ENCODE measurements at regions not wholly inside any gene's neighbourhood (a gene's known extent, or its start where the extent isn't known, plus 50 kb on each side); places are given as distances from the start of the nearest gene placed in this dataset.

DNA sequence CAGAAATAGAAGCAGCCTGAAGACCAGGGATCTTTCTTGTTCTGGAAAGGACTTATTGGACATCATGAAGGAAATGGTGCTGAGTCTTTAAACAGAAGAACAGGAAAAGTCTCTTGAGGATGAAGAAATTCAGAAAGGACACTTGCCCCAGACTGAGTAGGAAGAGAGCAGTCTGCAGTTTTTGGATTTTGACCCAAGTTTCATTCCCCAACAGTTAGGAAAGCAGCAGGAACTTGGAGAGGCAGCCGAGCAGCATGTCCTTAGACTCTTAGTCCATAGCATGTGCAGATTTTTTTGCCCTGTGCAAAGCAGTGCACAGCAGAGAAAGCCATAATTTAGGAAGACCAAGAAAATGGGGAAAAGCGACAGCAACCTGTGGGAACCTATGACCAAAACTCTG is 927.2 kb upstream of the AUTS2 start:
- Histone ChIP-seq H3K27me3 (ENCODE audit: control insufficient read depth, insufficient read depth, low read length) (no peaks in the 10 kb centered on the region), H2BK20ac (ENCODE audit: low read depth, low read length) (no peak overlapping the region), H3K36me3 (ENCODE audit: control insufficient read depth, insufficient read depth, low read length) (no peaks in the 10 kb centered on the region), H4K8ac (ENCODE audit: low read depth in 2 of 2, low read length in 2 of 2) (no peak overlapping the region), H2BK15ac (ENCODE audit: low read depth, low read length) (no peak overlapping the region), H2BK5ac (ENCODE audit: low read depth, low read length, poor library complexity, severe bottlenecking) (no peak overlapping the region), H3K14ac (replicated peaks; ENCODE audit: low read depth, low read length) (no peak overlapping the region), H3K4me3 (ENCODE audit: insufficient read depth, low read depth, low read length) (no peak overlapping the region), H2AK5ac (ENCODE audit: low read depth, low read length) (no peak overlapping the region), H3K4me1 (ENCODE audit: control insufficient read depth, insufficient read depth, low read length) (no peaks in the 10 kb centered on the region), H2AFZ (replicated peaks; ENCODE audit: low read length, poor library complexity) (no peak overlapping the region), H3K9me1 (ENCODE audit: insufficient read depth, low read length) (no peaks in the 10 kb centered on the region), H3K4me2 (ENCODE audit: low read depth, low read length) (no peak overlapping the region), H4K20me1 (ENCODE audit: insufficient read depth, low read length) (no peaks in the 10 kb centered on the region), H2BK120ac (ENCODE audit: low read depth, low read length) (no peak overlapping the region), H3K9me3 (ENCODE audit: control insufficient read depth, insufficient read depth, low read length) (peaks cover 3% of the 10 kb centered on the region; the same call in 1 of the 2 replicates), H3K23ac (ENCODE audit: low read depth, low read length) (no peak overlapping the region), H3K4ac (ENCODE audit: low read depth, low read length) (no peak overlapping the region), H3K27ac (ENCODE audit: insufficient read depth, low read length) (no peak overlapping the region), H3K56ac (ENCODE audit: extremely low read depth, insufficient read depth, low read length) (no peak overlapping the region), H4K91ac (ENCODE audit: insufficient read depth, low read depth, low read length) (no peak overlapping the region), H3K9ac (ENCODE audit: low read depth, low read length) (no peak overlapping the region), H4K5ac (ENCODE audit: low read depth, low read length) (no peak overlapping the region), H3K18ac (ENCODE audit: low read depth, low read length) (no peak overlapping the region), H3K79me1 (ENCODE audit: low read depth in 1 of 2, low read length in 2 of 2) (no peaks in the 10 kb centered on the region), H2AK9ac (replicated peaks; ENCODE audit: low read depth, low read length, poor library complexity) (no peak overlapping the region)
- POLR2A ChIA-PET (ENCODE audit: unreplicated experiment), result no interaction called here
- intact Hi-C loops (cut with micrococcal nuclease), result no loop called here
- in situ Hi-C loops (cut with MboI; ENCODE audit: low sequenced_read_pairs), result no loop called here
- DNase-seq, result no peak
- no TSS peak for BruUV-seq (replicated peaks)
- dilution Hi-C loops (cut with HindIII; ENCODE audit: low sequenced_read_pairs, unreplicated experiment), result no loop called here
- CTCF ChIA-PET, result no interaction called here
- TF ChIP-seq RAD21 (IDR thresholded peaks at IDR 0.05; ENCODE audit: low read length) (no peak), RFX5 (IDR thresholded peaks at IDR 0.05; ENCODE audit: low read depth, low read length) (no peak), BHLHE40 (IDR thresholded peaks at IDR 0.05; ENCODE audit: low read depth, low read length) (no peak), MXI1 (IDR thresholded peaks at IDR 0.05; ENCODE audit: borderline replicate concordance, low read depth, low read length) (no peak), NFE2L2 (IDR thresholded peaks at IDR 0.05; ENCODE audit: low read depth, low read length) (no peak), RCOR1 (IDR thresholded peaks at IDR 0.05; ENCODE audit: insufficient replicate concordance, low read length) (no peak), MAFK (IDR thresholded peaks at IDR 0.05; ENCODE audit: low read depth, low read length) (no peak), FOS (IDR thresholded peaks at IDR 0.05; ENCODE audit: low read depth, low read length) (no peak), POLR2A (IDR thresholded peaks at IDR 0.05; ENCODE audit: low read depth, low read length) (no peak), MAZ (IDR thresholded peaks at IDR 0.05; ENCODE audit: borderline replicate concordance, low read depth, low read length) (no peak), CEBPB (IDR thresholded peaks at IDR 0.05; ENCODE audit: low read depth, low read length) (no peak), CHD1 (IDR thresholded peaks at IDR 0.05; ENCODE audit: low read depth, low read length) (no peak), SMC3 (IDR thresholded peaks at IDR 0.05; ENCODE audit: low read depth, low read length) (no peak)
- TF ChIP-seq, protein P1, sequence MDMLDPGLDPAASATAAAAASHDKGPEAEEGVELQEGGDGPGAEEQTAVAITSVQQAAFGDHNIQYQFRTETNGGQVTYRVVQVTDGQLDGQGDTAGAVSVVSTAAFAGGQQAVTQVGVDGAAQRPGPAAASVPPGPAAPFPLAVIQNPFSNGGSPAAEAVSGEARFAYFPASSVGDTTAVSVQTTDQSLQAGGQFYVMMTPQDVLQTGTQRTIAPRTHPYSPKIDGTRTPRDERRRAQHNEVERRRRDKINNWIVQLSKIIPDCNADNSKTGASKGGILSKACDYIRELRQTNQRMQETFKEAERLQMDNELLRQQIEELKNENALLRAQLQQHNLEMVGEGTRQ (IDR thresholded peaks at IDR 0.05; ENCODE audit: low read depth, low read length), result no peak
- TF ChIP-seq, protein P2, sequence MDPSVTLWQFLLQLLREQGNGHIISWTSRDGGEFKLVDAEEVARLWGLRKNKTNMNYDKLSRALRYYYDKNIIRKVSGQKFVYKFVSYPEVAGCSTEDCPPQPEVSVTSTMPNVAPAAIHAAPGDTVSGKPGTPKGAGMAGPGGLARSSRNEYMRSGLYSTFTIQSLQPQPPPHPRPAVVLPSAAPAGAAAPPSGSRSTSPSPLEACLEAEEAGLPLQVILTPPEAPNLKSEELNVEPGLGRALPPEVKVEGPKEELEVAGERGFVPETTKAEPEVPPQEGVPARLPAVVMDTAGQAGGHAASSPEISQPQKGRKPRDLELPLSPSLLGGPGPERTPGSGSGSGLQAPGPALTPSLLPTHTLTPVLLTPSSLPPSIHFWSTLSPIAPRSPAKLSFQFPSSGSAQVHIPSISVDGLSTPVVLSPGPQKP (IDR thresholded peaks at IDR 0.05; ENCODE audit: borderline replicate concordance, low read depth, low read length), result no peak
- TF ChIP-seq, protein P3, sequence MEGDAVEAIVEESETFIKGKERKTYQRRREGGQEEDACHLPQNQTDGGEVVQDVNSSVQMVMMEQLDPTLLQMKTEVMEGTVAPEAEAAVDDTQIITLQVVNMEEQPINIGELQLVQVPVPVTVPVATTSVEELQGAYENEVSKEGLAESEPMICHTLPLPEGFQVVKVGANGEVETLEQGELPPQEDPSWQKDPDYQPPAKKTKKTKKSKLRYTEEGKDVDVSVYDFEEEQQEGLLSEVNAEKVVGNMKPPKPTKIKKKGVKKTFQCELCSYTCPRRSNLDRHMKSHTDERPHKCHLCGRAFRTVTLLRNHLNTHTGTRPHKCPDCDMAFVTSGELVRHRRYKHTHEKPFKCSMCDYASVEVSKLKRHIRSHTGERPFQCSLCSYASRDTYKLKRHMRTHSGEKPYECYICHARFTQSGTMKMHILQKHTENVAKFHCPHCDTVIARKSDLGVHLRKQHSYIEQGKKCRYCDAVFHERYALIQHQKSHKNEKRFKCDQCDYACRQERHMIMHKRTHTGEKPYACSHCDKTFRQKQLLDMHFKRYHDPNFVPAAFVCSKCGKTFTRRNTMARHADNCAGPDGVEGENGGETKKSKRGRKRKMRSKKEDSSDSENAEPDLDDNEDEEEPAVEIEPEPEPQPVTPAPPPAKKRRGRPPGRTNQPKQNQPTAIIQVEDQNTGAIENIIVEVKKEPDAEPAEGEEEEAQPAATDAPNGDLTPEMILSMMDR (conservative IDR thresholded peaks at IDR 0.05; ENCODE audit: low read depth, low read length), result no peak
- no CpG with 5 or more reads among the region's 2 CpGs for WGBS, 2 experiments (ENCODE audit: extremely low coverage in 2 of 2, insufficient read length in 1 of 2)
- no peak for ATAC-seq (ENCODE audit: low read depth)

Measured in IMR-90 (cell line).